HG02798 (cell line): ENCODE measurements at regions not wholly inside any gene's neighbourhood (a gene's known extent, or its start where the extent isn't known, plus 50 kb on each side); places are given as distances from the start of the nearest gene placed in this dataset.

Source experiments
- ATAC-seq: cut with Tn5 transposase; IDR thresholded peaks from one replicate; pipeline ENCODE4 v1.9.1; 2021; ENCODE audit warnings: mild to moderate bottlenecking; ENCODE audit not compliant: unreplicated experiment, poor library complexity

- ATAC-seq = no peak
Observed at GRCh38 chr14:97592341-97592980, 795.3 kb downstream of the VRK1 start.

DNA sequence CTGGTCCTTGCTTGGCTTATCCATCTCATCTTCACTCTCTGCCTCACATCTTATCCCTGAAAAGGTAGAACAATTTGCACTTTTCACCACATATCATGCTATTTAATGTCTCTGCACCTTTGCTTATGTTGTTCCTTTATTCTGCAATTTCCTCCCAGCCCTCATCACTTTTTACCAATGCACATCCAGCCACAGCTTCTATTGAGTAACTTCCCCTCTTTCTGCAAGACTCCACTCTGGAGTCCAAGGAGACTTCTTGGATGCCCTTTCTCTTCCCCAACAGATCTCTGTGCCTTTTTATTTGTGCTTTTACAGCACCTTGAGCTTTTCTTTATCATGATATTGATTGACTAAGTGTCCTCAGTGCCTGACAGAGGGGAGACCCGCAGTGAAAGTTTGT, 797.1 kb downstream of the VRK1 start:
- ATAC-seq = no peak

GRCh38 chr14:97602438-97603117, 805.4 kb downstream of the VRK1 start:
- no peak for ATAC-seq

- ATAC-seq = no peak
Observed at GRCh38 chr14:97603201-97603600, 806.0 kb downstream of the VRK1 start.

GRCh38 chr14:97604731-97605130, 807.5 kb downstream of the VRK1 start:
- no peak for ATAC-seq

DNA sequence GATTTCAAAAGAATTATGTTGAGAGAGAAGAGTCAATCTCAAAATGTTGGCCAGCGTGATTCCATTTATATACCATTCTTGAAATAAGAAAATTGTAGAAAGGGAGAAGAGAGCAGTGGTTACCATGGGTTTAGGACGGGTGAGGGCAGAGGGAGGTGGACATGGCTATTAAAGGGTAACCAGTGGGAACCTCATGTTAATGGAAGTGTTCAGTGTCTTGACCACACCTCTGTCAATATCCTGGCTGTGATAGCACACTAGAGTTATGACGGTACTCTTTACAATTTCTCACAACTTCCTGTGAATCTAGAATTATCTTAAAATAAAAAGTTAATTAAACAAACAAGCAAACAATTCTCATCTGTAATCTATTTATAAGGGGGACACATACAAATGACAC, 821.2 kb downstream of the VRK1 start:
- ATAC-seq = no peak

DNA sequence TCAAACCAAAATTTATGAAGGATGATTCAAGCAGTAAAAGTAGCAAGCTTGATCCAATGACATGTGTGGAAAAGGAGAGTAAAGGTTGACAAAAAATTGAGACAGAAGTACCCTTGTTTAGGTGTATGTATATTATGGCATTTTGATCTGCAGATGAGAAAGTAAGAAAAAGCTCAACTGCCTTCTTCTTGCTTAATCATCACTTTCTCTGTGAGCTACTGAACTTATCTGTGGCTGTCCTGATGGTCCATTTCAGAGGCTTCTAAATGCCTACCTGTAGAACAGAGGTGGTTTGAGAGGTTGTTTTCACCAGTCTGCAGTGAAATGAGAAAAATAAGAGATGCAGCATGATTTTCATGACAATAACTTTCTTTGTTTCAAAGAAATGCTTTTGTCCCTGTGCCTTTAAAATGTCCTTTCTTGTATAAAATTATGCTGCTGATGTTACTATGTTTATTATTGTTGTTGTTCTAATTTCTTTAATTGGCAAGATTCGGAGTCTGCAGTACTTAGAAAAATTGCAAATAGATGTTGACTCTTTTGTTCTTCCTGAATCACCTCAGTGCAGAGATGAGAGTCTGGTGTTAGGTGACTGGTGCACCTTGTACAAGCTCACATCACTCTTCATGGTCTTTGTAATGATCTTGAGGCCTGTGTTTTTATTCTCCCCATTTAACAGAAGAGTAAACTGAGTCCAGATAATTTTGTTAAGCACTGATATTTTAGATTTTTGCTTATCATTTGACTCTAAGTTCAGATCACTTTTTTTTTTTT, 821.9 kb downstream of the VRK1 start:
- ATAC-seq = no peak

DNA sequence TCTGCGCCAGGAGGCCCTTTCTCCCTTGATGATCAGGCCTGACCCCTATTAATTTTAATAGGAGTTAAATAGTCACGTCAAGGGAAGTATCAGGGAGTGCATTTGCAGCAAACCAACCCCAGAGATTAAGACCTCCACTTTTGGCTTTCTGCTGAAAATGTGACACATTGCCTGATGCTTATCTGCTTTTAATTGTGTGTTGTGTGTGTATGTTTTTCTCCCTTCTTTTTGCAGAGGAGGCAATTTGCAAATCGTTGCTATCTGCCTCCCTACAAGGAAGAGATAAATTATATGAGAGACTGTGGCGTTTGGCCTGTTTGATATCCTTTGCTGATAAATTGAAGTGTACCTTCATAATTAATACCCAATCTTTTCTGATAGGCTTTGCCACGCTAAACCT, 822.9 kb downstream of the VRK1 start:
- ATAC-seq = no peak

GRCh38 chr14:97624985-97625384, 827.8 kb downstream of the VRK1 start:
- ATAC-seq = no peak

GRCh38 chr14:97625477-97625876, 828.3 kb downstream of the VRK1 start:
- ATAC-seq = no peak

- ATAC-seq = no peak
Observed at GRCh38 chr14:97626088-97626487, 828.9 kb downstream of the VRK1 start.

GRCh38 chr14:97630249-97630648, 833.1 kb downstream of the VRK1 start:
- ATAC-seq = no peak

GRCh38 chr14:97633131-97633738, 836.1 kb downstream of the VRK1 start:
- no peak for ATAC-seq

GRCh38 chr14:97634751-97635150, 837.6 kb downstream of the VRK1 start:
- ATAC-seq = no peak

DNA sequence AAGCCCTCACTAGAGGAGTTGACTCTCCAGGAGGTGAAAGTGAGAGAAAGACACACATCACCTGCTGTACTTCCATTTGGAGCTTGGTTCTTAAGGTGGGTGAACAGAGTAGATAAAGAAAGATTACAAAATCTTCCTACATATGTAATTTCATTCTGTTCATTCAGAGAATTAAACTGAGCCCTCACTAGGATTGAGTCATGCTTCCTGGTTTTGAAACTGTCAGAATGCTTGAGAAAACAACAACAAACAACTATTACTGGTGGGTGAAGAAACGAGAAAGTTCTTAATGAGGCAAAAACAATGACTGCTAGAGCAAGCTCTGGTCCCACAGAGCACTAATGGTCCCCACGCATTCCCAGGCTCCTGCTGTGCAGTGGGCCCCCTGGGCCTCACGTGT, 841.7 kb downstream of the VRK1 start:
- no peak for ATAC-seq

GRCh38 chr14:97640031-97640430, 842.8 kb downstream of the VRK1 start:
- no peak for ATAC-seq

GRCh38 chr14:97641827-97642226, 844.6 kb downstream of the VRK1 start:
- no peak for ATAC-seq

DNA sequence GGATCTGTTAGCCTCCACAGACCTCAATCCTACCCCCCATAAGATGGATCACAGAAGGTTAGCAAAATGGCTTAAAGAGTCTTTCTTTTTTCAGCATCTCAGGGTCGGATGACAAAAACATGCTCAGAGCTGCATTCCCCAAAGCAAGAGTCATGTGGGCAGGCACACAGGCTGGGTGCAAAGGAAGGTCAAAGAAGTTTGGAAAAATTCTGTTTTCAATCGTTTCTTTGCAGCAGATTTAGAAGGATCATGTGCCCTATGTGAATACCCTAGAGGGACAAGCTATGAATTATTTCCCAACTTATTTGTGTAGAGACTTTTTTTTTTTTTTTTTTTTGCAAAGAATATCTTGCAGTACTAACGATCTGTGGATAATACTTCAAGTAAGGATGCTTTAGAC, 845.4 kb downstream of the VRK1 start:
- ATAC-seq = no peak

GRCh38 chr14:97644365-97644764, 847.2 kb downstream of the VRK1 start:
- ATAC-seq = no peak

- ATAC-seq = no peak
Observed at GRCh38 chr14:97649752-97650151, 852.6 kb downstream of the VRK1 start.
